ENCODE measurements at regions not wholly inside any gene's neighbourhood (a gene's known extent, or its start where the extent isn't known, plus 50 kb on each side); places are given as distances from the start of the nearest gene placed in this dataset.

DNA sequence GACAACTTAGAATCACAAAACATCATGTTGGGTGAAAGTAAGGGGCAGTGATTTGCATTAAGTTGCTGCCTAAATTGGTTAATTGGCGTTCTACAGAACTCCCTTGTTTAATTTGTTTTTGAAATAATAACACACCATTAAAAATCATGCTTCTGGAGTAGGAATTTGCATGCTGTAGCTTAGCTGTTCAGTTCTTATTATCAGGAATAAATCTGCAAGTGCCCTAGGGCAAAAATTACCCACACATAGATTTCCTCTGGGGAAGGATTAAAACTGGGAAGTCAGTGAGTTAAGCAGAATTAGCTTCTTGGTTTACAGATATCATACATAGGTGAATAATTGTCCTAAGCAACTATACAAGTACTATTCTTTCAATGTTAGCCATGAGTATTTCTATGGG lies 381.6 kb upstream of the NAALADL2 start:
- no peaks in the 10 kb centered on the region for H3K36me3 ChIP-seq (ENCODE audit: control insufficient read depth in 4 of 4, insufficient read depth in 3 of 4, low read depth in 1 of 4, low read length in 3 of 4)
- no peaks in the 10 kb centered on the region for H3K9me3 ChIP-seq (ENCODE audit: control insufficient read depth in 4 of 4, low read length in 3 of 4)
- H3K4me1 ChIP-seq (ENCODE audit: control insufficient read depth in 4 of 4, insufficient read depth in 4 of 4, low read length in 3 of 4), result no peaks in the 10 kb centered on the region
- H3K27ac ChIP-seq (ENCODE audit: low read depth in 1 of 2, low read length in 2 of 2), result no peak overlapping the region
- TF ChIP-seq, protein P1, sequence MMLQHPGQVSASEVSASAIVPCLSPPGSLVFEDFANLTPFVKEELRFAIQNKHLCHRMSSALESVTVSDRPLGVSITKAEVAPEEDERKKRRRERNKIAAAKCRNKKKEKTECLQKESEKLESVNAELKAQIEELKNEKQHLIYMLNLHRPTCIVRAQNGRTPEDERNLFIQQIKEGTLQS (IDR thresholded peaks at IDR 0.05), result no peak
- no peak for TF ChIP-seq REST (IDR thresholded peaks at IDR 0.05)
- no peak for TF ChIP-seq FOXA1 (IDR thresholded peaks at IDR 0.05)
- no peak for TF ChIP-seq YY1 (IDR thresholded peaks at IDR 0.05)
- TF ChIP-seq SP1 (IDR thresholded peaks at IDR 0.05), result no peak
- no peak overlapping the region for H3K4me3 ChIP-seq (ENCODE audit: low read depth in 1 of 3, low read length in 3 of 3)
- WGBS, result 96% methylated on average over 1 of the region's 1 CpG
- DNase-seq (ENCODE audit: low spot score), result no peak
- no peak overlapping the region for H3K9ac ChIP-seq (ENCODE audit: low read depth in 1 of 2, low read length in 2 of 2)
- H3K27me3 ChIP-seq (ENCODE audit: control insufficient read depth in 4 of 4, insufficient read depth in 4 of 4, low read length in 3 of 4), result no peaks in the 10 kb centered on the region

- H3K4me1 ChIP-seq (ENCODE audit: control insufficient read depth in 4 of 4, insufficient read depth in 4 of 4, low read length in 3 of 4), result no peaks in the 10 kb centered on the region
- no peak overlapping the region for H3K4me3 ChIP-seq (ENCODE audit: low read depth in 1 of 3, low read length in 3 of 3)
- H3K9ac ChIP-seq (ENCODE audit: low read depth in 1 of 2, low read length in 2 of 2), result no peak overlapping the region
- no peaks in the 10 kb centered on the region for H3K27me3 ChIP-seq (ENCODE audit: control insufficient read depth in 4 of 4, insufficient read depth in 4 of 4, low read length in 3 of 4)
- TF ChIP-seq TAF1 (conservative IDR thresholded peaks at IDR 0.05) (no peak), MAX (IDR thresholded peaks at IDR 0.05) (no peak), RXRA (IDR thresholded peaks at IDR 0.05) (no peak)
- no peak overlapping the region for H3K27ac ChIP-seq (ENCODE audit: low read depth in 1 of 2, low read length in 2 of 2)
- 96% methylated on average over 2 of the region's 2 CpGs for WGBS
- DNase-seq (ENCODE audit: low spot score), result no peak
- no peaks in the 10 kb centered on the region for H3K9me3 ChIP-seq (ENCODE audit: control insufficient read depth in 4 of 4, low read length in 3 of 4)
- no peaks in the 10 kb centered on the region for H3K36me3 ChIP-seq (ENCODE audit: control insufficient read depth in 4 of 4, insufficient read depth in 3 of 4, low read depth in 1 of 4, low read length in 3 of 4)
Observed at GRCh38 chr3:174480767-174481166, 378.4 kb upstream of the NAALADL2 start.

GRCh38 chr3:174482541-174482940 lies 376.6 kb upstream of the NAALADL2 start:
- Histone ChIP-seq H3K36me3 (ENCODE audit: control insufficient read depth in 4 of 4, insufficient read depth in 3 of 4, low read depth in 1 of 4, low read length in 3 of 4) (no peaks in the 10 kb centered on the region), H3K4me1 (ENCODE audit: control insufficient read depth in 4 of 4, insufficient read depth in 4 of 4, low read length in 3 of 4) (no peaks in the 10 kb centered on the region), H3K9ac (ENCODE audit: low read depth in 1 of 2, low read length in 2 of 2) (no peak overlapping the region), H3K9me3 (ENCODE audit: control insufficient read depth in 4 of 4, low read length in 3 of 4) (no peaks in the 10 kb centered on the region), H3K27me3 (ENCODE audit: control insufficient read depth in 4 of 4, insufficient read depth in 4 of 4, low read length in 3 of 4) (no peaks in the 10 kb centered on the region), H3K27ac (ENCODE audit: low read depth in 1 of 2, low read length in 2 of 2) (no peak overlapping the region), H3K4me3 (ENCODE audit: low read depth in 1 of 3, low read length in 3 of 3) (no peak overlapping the region)
- TF ChIP-seq TAF1 (conservative IDR thresholded peaks at IDR 0.05), result no peak
- TF ChIP-seq ZBTB33 (IDR thresholded peaks at IDR 0.05), result no peak
- no peak for DNase-seq (ENCODE audit: low spot score)
- 92% methylated on average over 1 of the region's 1 CpG for WGBS
